A673 (cell line): ENCODE measurements at regions not wholly inside any gene's neighbourhood (a gene's known extent, or its start where the extent isn't known, plus 50 kb on each side); places are given as distances from the start of the nearest gene placed in this dataset.

Source experiments
- BruUV-seq: library from RNA; stranded (reverse); fragments of 400-500 nt; replicated peaks from 2 replicates; lab custom pipeline; 2021; lab: Mats Ljungman, UMichigan
- CTCF ChIA-PET: fragments of 300-600 bp; sonication (Branson Sonifier 250); formaldehyde crosslinking; loops from one replicate; lab custom pipeline; 2022; ENCODE audit warnings: antibody characterized with exemption; lab: Charles Lee
- POLR2A ChIA-PET: fragments of 300-600 bp; sonication (Branson Sonifier 250); formaldehyde crosslinking; loops from one replicate; lab custom pipeline; 2022; ENCODE audit warnings: antibody characterized with exemption; ENCODE audit not compliant: low non-redundant PET; lab: Charles Lee
- DNase-seq: peaks from one replicate; pipeline ENCODE4 v3.0.0-alpha.2; 2015; ENCODE audit warnings: low spot score
- H3K27ac ChIP-seq: fragments of 200-600 bp; sonication (generic); 2 replicates; pipeline ENCODE4 v1.5.1; 2016; ENCODE audit warnings: mixed run types, low read depth, mild to moderate bottlenecking, mixed read lengths, antibody characterized with exemption, low read length; ENCODE audit not compliant: poor library complexity, severe bottlenecking
- H3K27me3 ChIP-seq: fragments of 200-600 bp; sonication (generic); replicated peaks from 2 replicates; pipeline ENCODE4 v1.6.1; 2017; ENCODE audit warnings: mixed run types, low read depth, mild to moderate bottlenecking, mixed read lengths, antibody characterized with exemption, low read length; ENCODE audit not compliant: insufficient read depth, poor library complexity
- H3K36me3 ChIP-seq: fragments of 200-600 bp; sonication (generic); 2 replicates; pipeline ENCODE4 v1.6.1; 2016; ENCODE audit warnings: mixed run types, mild to moderate bottlenecking, mixed read lengths, antibody characterized with exemption, low read length; ENCODE audit not compliant: insufficient read depth, poor library complexity, severe bottlenecking
- H3K4me1 ChIP-seq: fragments of 200-600 bp; sonication (generic); 2 replicates; pipeline ENCODE4 v1.6.1; 2017; ENCODE audit warnings: mixed run types, mild to moderate bottlenecking, mixed read lengths, antibody characterized with exemption, low read length; ENCODE audit not compliant: insufficient read depth, poor library complexity, severe bottlenecking
- H3K4me3 ChIP-seq: fragments of 200-600 bp; sonication (generic); 2 replicates; pipeline ENCODE4 v1.5.1; 2016; ENCODE audit warnings: low read depth, mixed run types, mild to moderate bottlenecking, mixed read lengths, low read length; ENCODE audit not compliant: poor library complexity, severe bottlenecking
- H3K9me3 ChIP-seq: fragments of 200-600 bp; sonication (generic); 2 replicates; pipeline ENCODE4 v1.6.1; 2016; ENCODE audit warnings: mixed run types, low read depth, mild to moderate bottlenecking, mixed read lengths, antibody characterized with exemption, low read length; ENCODE audit not compliant: poor library complexity, severe bottlenecking
- EZH2 ChIP-seq: fragments of 200-600 bp; sonication (generic); IDR thresholded peaks from 2 replicates; pipeline ENCODE4 v1.6.1; 2017; ENCODE audit warnings: borderline replicate concordance, low read depth, mild to moderate bottlenecking, mixed read lengths, antibody characterized with exemption, low read length; ENCODE audit not compliant: poor library complexity, severe bottlenecking
- intact Hi-C: fragments of 100-400 bp; cut with micrococcal nuclease; formaldehyde crosslinking; loops from one replicate; pipeline ENCODE4 v1.10.0; 2022; ENCODE audit not compliant: unreplicated experiment
- TF ChIP-seq, protein P1 (sequence below): fragments of 300-800, 200-600 bp; sonication (generic); conservative IDR thresholded peaks from 2 replicates; pipeline ENCODE4 v1.5.1; 2017; ENCODE audit warnings: low read depth, mild to moderate bottlenecking, antibody characterized with exemption, low read length, moderate library complexity, mixed read lengths

DNA sequence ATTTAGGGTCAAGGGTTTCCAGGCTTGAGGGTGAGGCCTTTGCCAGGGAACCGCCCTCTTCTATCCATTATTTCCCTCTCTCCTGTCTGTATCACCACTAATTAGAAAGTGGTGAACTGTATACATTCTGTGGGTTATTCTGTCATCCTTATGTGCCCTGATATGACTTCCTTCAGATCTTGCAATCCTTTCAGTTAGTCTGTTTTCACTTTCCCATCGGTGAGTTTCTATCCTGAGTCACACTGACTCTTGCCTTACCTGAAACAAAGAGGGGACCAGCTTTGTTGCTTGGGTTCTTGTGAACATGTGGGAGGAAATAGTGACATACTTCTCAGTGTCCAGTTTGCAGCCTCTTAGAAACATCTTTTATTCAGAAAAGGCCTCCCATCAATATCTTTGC, 205.4 kb upstream of the GHR start:
- ChIA-PET CTCF (no interaction called here), POLR2A (no interaction called here)
- Histone ChIP-seq H3K4me3 (no peak overlapping the region), H3K36me3 (no peaks in the 10 kb centered on the region), H3K27me3 (peaks cover 3% of the 10 kb centered on the region), H3K9me3 (no peaks in the 10 kb centered on the region), H3K4me1 (no peaks in the 10 kb centered on the region), H3K27ac (no peak overlapping the region)
- TF ChIP-seq, protein P1, sequence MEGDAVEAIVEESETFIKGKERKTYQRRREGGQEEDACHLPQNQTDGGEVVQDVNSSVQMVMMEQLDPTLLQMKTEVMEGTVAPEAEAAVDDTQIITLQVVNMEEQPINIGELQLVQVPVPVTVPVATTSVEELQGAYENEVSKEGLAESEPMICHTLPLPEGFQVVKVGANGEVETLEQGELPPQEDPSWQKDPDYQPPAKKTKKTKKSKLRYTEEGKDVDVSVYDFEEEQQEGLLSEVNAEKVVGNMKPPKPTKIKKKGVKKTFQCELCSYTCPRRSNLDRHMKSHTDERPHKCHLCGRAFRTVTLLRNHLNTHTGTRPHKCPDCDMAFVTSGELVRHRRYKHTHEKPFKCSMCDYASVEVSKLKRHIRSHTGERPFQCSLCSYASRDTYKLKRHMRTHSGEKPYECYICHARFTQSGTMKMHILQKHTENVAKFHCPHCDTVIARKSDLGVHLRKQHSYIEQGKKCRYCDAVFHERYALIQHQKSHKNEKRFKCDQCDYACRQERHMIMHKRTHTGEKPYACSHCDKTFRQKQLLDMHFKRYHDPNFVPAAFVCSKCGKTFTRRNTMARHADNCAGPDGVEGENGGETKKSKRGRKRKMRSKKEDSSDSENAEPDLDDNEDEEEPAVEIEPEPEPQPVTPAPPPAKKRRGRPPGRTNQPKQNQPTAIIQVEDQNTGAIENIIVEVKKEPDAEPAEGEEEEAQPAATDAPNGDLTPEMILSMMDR: no peak
- TF ChIP-seq EZH2: no peak
- DNase-seq: no peak
- no TSS peak for BruUV-seq
- intact Hi-C loops: no loop called here

DNA sequence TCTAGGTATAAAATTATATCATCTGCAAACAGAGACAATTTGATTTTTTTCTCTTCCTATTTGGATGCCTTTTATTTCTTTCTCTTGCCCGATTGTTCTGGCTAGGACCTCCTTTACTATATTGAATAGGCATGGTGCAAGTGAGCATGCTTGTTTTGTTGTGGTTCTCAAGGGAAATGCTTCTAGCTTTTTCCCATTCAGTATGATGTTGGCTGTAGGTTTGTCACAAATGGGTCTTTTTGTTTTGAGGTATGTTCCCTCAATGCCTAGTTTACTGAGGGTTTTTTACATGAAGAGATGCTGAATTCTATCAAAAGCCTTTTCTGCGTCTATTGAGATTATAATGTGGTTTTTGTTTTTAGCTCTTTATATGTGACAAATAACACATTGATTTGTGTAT, 198.2 kb upstream of the GHR start:
- no TSS peak for BruUV-seq
- Histone ChIP-seq H3K36me3 (no peaks in the 10 kb centered on the region), H3K4me1 (no peaks in the 10 kb centered on the region), H3K9me3 (no peaks in the 10 kb centered on the region), H3K27ac (no peak overlapping the region), H3K4me3 (no peak overlapping the region), H3K27me3 (no peaks in the 10 kb centered on the region)
- ChIA-PET POLR2A (no interaction called here), CTCF (no interaction called here)
- TF ChIP-seq, protein P1: no peak
- TF ChIP-seq EZH2: no peak
- intact Hi-C loops: no loop called here
- DNase-seq: no peak

- TF ChIP-seq EZH2: no peak
- TF ChIP-seq, protein P1: no peak
- POLR2A ChIA-PET: no interaction called here
- Histone ChIP-seq H3K4me1 (no peaks in the 10 kb centered on the region), H3K36me3 (no peaks in the 10 kb centered on the region), H3K9me3 (no peaks in the 10 kb centered on the region), H3K27ac (no peak overlapping the region), H3K27me3 (no peaks in the 10 kb centered on the region), H3K4me3 (no peak overlapping the region)
- no peak for DNase-seq
- CTCF ChIA-PET: no interaction called here
- no TSS peak for BruUV-seq
- intact Hi-C loops: no loop called here
Measured at GRCh38 chr5:42228279-42228678, 195.0 kb upstream of the GHR start.
